Keratinocyte (primary cell): ENCODE measurements at regions not wholly inside any gene's neighbourhood (a gene's known extent, or its start where the extent isn't known, plus 50 kb on each side); places are given as distances from the start of the nearest gene placed in this dataset.

ENCODE experiments used
- CTCF ChIP-seq, 3 experiments: IDR thresholded peaks in 1 of 3; conservative IDR thresholded peaks in 1 of 3; optimal IDR thresholded peaks in 1 of 3; 2 replicates in 2 of 3; 3 replicates in 1 of 3; pipeline versions ENCODE3 to v1.5.1; 2011; ENCODE audit warnings: low read length in 3 of 3, mild to moderate bottlenecking in 3 of 3, moderate library complexity in 2 of 3, control low read depth in 1 of 3, inconsistent platforms in 1 of 3; ENCODE audit not compliant: insufficient read depth in 2 of 3; ENCODE audit errors: extremely low read depth in 1 of 3
- EZH2 ChIP-seq: IDR thresholded peaks from one replicate; pipeline ENCODE4 v1.6.1; 2012; ENCODE audit warnings: inconsistent platforms, mild to moderate bottlenecking, low read length, moderate library complexity

- TF ChIP-seq CTCF (optimal IDR thresholded peaks at IDR 0.05 in 1 of 3, IDR thresholded peaks at IDR 0.05 in 1 of 3, conservative IDR thresholded peaks at IDR 0.05 in 1 of 3; ENCODE audit: extremely low read depth in 1 of 3, insufficient read depth in 2 of 3, low read length in 3 of 3): no peak
- no peak for TF ChIP-seq EZH2
These were observed 766.1 kb downstream of the NCAM2 start for GRCh38 chr21:21764281-21764680.
